Astrocyte (in vitro differentiated cells and primary cell): ENCODE measurements at regions not wholly inside any gene's neighbourhood (a gene's known extent, or its start where the extent isn't known, plus 50 kb on each side); places are given as distances from the start of the nearest gene placed in this dataset.
"Not testable (repeated sequence)": the region's sequence is repeated elsewhere in the genome, so short reads cannot be mapped to it uniquely, and the experiment has no call there.

Source experiments
- DNase-seq: peaks from one replicate; pipeline ENCODE4 v3.0.0-alpha.2; 2010; ENCODE audit warnings: low read depth
- FAIRE-seq: peaks from 2 replicates; lab custom pipeline; 2011; peaks lifted over from hg19 to GRCh38; lab: Jason Lieb, UNC
- H2AFZ ChIP-seq: 2 replicates; pipeline ENCODE4 v1.6.0; 2012; ENCODE audit warnings: low read depth, low read length, inconsistent platforms
- H3K27ac ChIP-seq: 2 replicates; pipeline ENCODE4 v1.5.1; 2011; ENCODE audit warnings: low read depth, low read length, inconsistent platforms
- H3K27me3 ChIP-seq: 2 replicates; pipeline ENCODE4 v1.6.0; 2011; ENCODE audit warnings: low read length, inconsistent platforms; ENCODE audit not compliant: insufficient read depth
- H3K36me3 ChIP-seq: 2 replicates; pipeline ENCODE4 v1.5.1; 2011; ENCODE audit warnings: low read length, inconsistent platforms; ENCODE audit not compliant: insufficient read depth
- H3K4me1 ChIP-seq: 2 replicates; pipeline ENCODE4 v1.5.1; 2011; ENCODE audit warnings: low read length, inconsistent platforms; ENCODE audit not compliant: insufficient read depth
- H3K4me2 ChIP-seq: 2 replicates; pipeline ENCODE4 v1.6.0; 2012; ENCODE audit warnings: low read length, inconsistent platforms
- H3K4me3 ChIP-seq: 2 replicates; pipeline ENCODE4 v1.5.1; 2011; ENCODE audit warnings: low read depth, mild to moderate bottlenecking, low read length, inconsistent platforms; ENCODE audit not compliant: insufficient read depth
- H3K79me2 ChIP-seq: 2 replicates; pipeline ENCODE4 v1.6.0; 2012; ENCODE audit warnings: mild to moderate bottlenecking, low read length, inconsistent platforms; ENCODE audit not compliant: insufficient read depth
- H3K9ac ChIP-seq: 2 replicates; pipeline ENCODE4 v1.6.0; 2012; ENCODE audit warnings: mild to moderate bottlenecking, low read length, inconsistent platforms
- H3K9me3 ChIP-seq: 2 replicates; pipeline ENCODE4 v1.5.1; 2012; ENCODE audit warnings: low read depth, mild to moderate bottlenecking, low read length, inconsistent platforms; ENCODE audit not compliant: insufficient read depth
- H4K20me1 ChIP-seq: 2 replicates; pipeline ENCODE4 v1.6.0; 2012; ENCODE audit warnings: low read length, inconsistent platforms; ENCODE audit not compliant: insufficient read depth
- H3K27ac Mint-ChIP-seq: one replicate; pipeline ENCODE4 v1.8.0; 2021; ENCODE audit warnings: mild to moderate bottlenecking, mixed read lengths; ENCODE audit not compliant: unreplicated experiment
- H3K27me3 Mint-ChIP-seq: one replicate; pipeline ENCODE4 v1.8.0; 2021; ENCODE audit warnings: low read depth, mixed read lengths; ENCODE audit not compliant: unreplicated experiment
- H3K36me3 Mint-ChIP-seq: one replicate; pipeline ENCODE4 v1.8.0; 2021; ENCODE audit warnings: low read depth, mixed read lengths; ENCODE audit not compliant: unreplicated experiment
- H3K4me1 Mint-ChIP-seq: one replicate; pipeline ENCODE4 v1.8.0; 2021; ENCODE audit warnings: low read depth, mixed read lengths; ENCODE audit not compliant: unreplicated experiment
- H3K4me3 Mint-ChIP-seq: one replicate; pipeline ENCODE4 v1.8.0; 2021; ENCODE audit warnings: mild to moderate bottlenecking, moderate library complexity, mixed read lengths; ENCODE audit not compliant: unreplicated experiment
- H3K9me3 Mint-ChIP-seq: one replicate; pipeline ENCODE4 v1.8.0; 2021; ENCODE audit warnings: mild to moderate bottlenecking, mixed read lengths; ENCODE audit not compliant: unreplicated experiment
- EZH2 ChIP-seq: IDR thresholded peaks from 2 replicates; pipeline ENCODE4 v1.6.1; 2012; ENCODE audit warnings: mild to moderate bottlenecking, low read length, inconsistent platforms; ENCODE audit not compliant: insufficient read depth
- TF ChIP-seq, protein P1 (sequence below): IDR thresholded peaks from 2 replicates; pipeline ENCODE4 v1.5.1; 2011; ENCODE audit warnings: low read depth, mild to moderate bottlenecking, inconsistent platforms, low read length, moderate library complexity; ENCODE audit not compliant: insufficient read depth

DNA sequence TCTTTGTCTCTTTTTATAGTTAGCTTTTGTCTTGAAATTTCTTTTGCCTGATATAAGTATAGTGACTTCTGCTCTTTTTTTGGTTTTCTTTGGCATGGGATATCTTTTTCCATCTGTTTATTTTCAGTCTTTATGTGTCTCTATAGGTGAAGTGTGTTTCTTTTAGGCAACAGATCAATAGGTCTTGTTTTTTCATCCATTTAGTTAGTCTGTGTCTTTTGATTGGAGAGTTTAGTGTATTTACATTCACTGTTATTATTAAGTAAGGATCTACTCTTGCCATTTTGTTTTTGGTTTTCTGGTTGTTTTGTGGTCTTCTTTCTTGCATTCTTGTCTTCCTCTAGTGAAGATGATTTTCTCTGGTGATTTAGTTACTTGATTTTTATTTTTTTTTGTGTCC, 190.2 kb downstream of the CCDC74A start:
- not testable (repeated sequence) for H3K9me3 Mint-ChIP-seq, H3K27me3 Mint-ChIP-seq, FAIRE-seq

DNA sequence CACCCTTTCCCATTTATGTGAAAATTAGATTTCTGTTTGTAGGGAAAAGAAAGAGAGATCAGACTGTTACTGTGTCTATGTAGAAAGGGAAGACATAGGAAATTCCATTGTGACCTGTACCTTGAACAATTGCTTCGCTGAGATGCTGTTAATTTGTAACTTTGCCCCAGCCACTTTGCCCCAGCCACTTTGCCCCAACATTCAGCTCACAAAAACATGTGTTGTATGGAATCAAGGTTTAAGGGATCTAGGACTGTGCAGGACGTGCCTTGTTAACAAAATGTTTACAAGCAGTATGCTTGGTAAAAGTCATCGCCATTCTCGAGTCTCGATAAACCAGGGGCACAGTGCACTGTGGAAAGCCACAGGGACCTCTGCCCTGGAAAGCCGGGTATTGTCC, 193.5 kb downstream of the CCDC74A start:
- not testable (repeated sequence) for H2AFZ ChIP-seq, H3K9ac ChIP-seq, FAIRE-seq, H3K27ac Mint-ChIP-seq, H3K9me3 ChIP-seq, H3K27me3 ChIP-seq, H3K27me3 Mint-ChIP-seq, H3K4me1 ChIP-seq, H3K4me3 ChIP-seq, H3K36me3 ChIP-seq, H3K4me3 Mint-ChIP-seq, H3K27ac ChIP-seq, DNase-seq, H3K4me1 Mint-ChIP-seq, H3K4me2 ChIP-seq, H3K9me3 Mint-ChIP-seq
- H4K20me1 ChIP-seq = peaks cover 22% of the 10 kb centered on the region
- peaks cover 11% of the 10 kb centered on the region for H3K36me3 Mint-ChIP-seq
- H3K79me2 ChIP-seq = peaks cover 25% of the 10 kb centered on the region

More for the DNA sequence above, 190.2 kb downstream of the CCDC74A start:
- H2AFZ ChIP-seq, H3K4me1 ChIP-seq, H3K36me3 ChIP-seq, H3K4me2 ChIP-seq, H3K27me3 ChIP-seq, H3K36me3 Mint-ChIP-seq, H3K27ac ChIP-seq, DNase-seq, H3K4me3 Mint-ChIP-seq, H3K9ac ChIP-seq, H3K9me3 ChIP-seq, H3K4me3 ChIP-seq, H3K27ac Mint-ChIP-seq, H3K4me1 Mint-ChIP-seq: not testable (repeated sequence)
- Histone ChIP-seq H4K20me1 (peaks cover 27% of the 10 kb centered on the region), H3K79me2 (peaks cover 33% of the 10 kb centered on the region)

DNA sequence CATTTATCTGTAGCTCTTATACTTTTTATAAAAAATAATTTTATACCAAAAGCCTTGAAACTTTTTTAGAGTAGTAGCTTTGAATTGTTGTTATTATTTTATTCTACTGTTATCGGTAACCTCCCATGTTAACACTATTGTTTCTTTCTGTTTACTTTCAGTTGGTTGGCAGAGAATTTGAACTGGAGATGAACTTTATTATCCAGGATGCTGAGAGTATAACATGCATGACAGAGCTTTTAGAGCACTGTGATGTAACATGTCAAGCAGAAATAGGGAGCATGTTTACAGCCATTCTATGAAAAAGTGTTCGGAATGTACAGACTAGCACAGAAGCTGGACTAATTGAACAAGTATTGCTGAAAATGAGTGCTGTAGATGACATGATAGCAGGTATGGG, 194.6 kb downstream of the CCDC74A start:
- H3K36me3 ChIP-seq, H3K27ac ChIP-seq, H3K9ac ChIP-seq, H3K27me3 ChIP-seq, FAIRE-seq, H3K4me2 ChIP-seq, DNase-seq, H3K4me1 ChIP-seq, H2AFZ ChIP-seq, H3K4me3 ChIP-seq, H3K4me1 Mint-ChIP-seq, H3K27me3 Mint-ChIP-seq, H3K9me3 Mint-ChIP-seq, H3K27ac Mint-ChIP-seq, H3K4me3 Mint-ChIP-seq, H3K9me3 ChIP-seq: not testable (repeated sequence)
- H3K36me3 Mint-ChIP-seq = peaks cover 12% of the 10 kb centered on the region
- H3K79me2 ChIP-seq = peaks cover 25% of the 10 kb centered on the region
- peaks cover 22% of the 10 kb centered on the region for H4K20me1 ChIP-seq

DNA sequence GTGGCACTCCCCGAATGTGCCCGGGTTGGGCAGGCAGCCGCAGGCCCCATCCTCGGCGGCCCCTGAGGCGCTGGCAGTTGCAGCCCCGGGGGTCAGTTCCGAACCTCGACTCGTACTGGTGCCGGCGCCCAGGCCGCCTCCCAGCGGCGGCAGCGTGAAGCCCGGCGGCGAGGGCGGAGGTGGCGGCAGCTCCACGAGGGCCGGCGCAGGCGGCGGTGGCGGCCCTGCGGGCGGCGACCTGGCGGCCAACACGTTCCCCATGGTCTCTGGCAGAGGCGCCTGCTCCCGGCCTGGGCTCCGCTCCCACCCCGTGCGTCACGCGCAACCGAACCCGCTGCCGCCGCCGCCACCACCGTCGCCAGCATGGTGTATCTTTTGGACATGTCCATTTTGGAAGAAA, 196.3 kb downstream of the CCDC74A start:
- Mint-ChIP-seq H3K27me3 (no peaks in the 10 kb centered on the region), H3K4me3 (no peak overlapping the region), H3K4me1 (peaks cover 8% of the 10 kb centered on the region), H3K9me3 (no peaks in the 10 kb centered on the region), H3K27ac (no peak overlapping the region), H3K36me3 (peaks cover 12% of the 10 kb centered on the region)
- H3K27me3 ChIP-seq = no peaks in the 10 kb centered on the region
- no peak overlapping the region for H2AFZ ChIP-seq
- no peaks in the 10 kb centered on the region for H3K9me3 ChIP-seq
- FAIRE-seq (no peak), DNase-seq (no peak)
- H3K36me3 ChIP-seq = no peaks in the 10 kb centered on the region
- TF ChIP-seq, protein P1, sequence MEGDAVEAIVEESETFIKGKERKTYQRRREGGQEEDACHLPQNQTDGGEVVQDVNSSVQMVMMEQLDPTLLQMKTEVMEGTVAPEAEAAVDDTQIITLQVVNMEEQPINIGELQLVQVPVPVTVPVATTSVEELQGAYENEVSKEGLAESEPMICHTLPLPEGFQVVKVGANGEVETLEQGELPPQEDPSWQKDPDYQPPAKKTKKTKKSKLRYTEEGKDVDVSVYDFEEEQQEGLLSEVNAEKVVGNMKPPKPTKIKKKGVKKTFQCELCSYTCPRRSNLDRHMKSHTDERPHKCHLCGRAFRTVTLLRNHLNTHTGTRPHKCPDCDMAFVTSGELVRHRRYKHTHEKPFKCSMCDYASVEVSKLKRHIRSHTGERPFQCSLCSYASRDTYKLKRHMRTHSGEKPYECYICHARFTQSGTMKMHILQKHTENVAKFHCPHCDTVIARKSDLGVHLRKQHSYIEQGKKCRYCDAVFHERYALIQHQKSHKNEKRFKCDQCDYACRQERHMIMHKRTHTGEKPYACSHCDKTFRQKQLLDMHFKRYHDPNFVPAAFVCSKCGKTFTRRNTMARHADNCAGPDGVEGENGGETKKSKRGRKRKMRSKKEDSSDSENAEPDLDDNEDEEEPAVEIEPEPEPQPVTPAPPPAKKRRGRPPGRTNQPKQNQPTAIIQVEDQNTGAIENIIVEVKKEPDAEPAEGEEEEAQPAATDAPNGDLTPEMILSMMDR = no peak
- TF ChIP-seq EZH2 = no peak
- no peak overlapping the region for H3K27ac ChIP-seq
- no peak overlapping the region for H3K9ac ChIP-seq
- H3K4me3 ChIP-seq = no peak overlapping the region
- peaks cover 14% of the 10 kb centered on the region for H3K79me2 ChIP-seq
- peaks cover 11% of the 10 kb centered on the region for H4K20me1 ChIP-seq
- no peaks in the 10 kb centered on the region for H3K4me1 ChIP-seq
- no peak overlapping the region for H3K4me2 ChIP-seq

DNA sequence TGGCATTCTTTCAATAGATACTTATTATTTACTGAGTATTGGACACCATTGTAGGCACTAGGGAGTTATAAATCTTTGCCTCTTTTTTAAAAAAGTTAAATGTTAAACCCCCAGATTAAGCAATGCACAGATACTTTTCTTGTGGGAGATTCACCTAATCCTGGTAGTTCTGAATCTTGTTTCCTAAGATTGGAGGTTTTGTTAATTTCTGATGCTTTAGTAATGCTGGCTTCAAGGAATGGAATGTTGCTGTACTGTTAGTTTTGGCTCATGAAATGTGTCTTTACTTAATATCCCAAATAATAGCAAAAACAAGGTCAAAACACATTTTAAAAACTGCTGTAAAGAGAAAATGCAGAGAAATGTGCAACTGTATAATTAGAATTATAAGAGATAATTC, 200.8 kb downstream of the CCDC74A start:
- not testable (repeated sequence) for H3K4me3 Mint-ChIP-seq, H3K4me1 ChIP-seq, H3K79me2 ChIP-seq, H3K27me3 ChIP-seq, H4K20me1 ChIP-seq, H3K36me3 Mint-ChIP-seq, H2AFZ ChIP-seq, H3K4me1 Mint-ChIP-seq, H3K9ac ChIP-seq, H3K36me3 ChIP-seq, H3K9me3 ChIP-seq, H3K4me2 ChIP-seq, H3K27ac Mint-ChIP-seq, H3K27ac ChIP-seq, H3K27me3 Mint-ChIP-seq, H3K9me3 Mint-ChIP-seq, H3K4me3 ChIP-seq, FAIRE-seq
- DNase-seq = peak; percentile 15
